ENCODE measurements at regions not wholly inside any gene's neighbourhood (a gene's known extent, or its start where the extent isn't known, plus 50 kb on each side); places are given as distances from the start of the nearest gene placed in this dataset.

DNA sequence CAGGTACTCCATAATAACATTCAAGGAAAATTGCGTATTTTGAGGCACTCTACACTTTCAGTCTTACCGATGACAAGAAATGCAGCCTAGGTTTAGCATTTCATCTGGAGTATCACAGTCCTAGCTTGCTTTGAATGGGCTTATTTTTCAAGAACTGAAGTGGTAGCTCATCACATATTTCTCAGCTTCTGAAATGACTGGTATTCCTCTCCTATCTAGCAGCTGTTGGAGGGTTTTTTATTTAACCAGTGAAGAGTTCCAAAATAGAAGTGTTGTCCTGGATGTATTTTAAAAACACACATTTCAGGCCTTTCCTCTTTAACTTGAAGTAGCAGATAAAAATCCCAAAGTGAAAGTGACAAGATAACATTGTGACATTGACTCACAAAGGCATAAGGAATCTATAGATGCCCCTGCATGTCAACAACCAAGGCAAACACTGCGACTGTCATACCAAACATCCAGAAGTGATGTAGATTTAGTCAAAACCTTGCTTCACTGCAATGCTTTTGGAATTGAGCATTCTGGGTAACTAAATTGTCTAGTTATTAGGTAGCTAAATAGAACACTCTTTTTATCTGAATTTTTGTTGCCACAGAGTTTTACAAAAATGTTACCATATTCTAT is 182.2 kb upstream of the FBXO33 start:
- Histone ChIP-seq H2AFZ (ENCODE audit: low read length) (no peak overlapping the region), H3K4me2 (ENCODE audit: extremely low read depth, insufficient read depth, low read length) (no peak overlapping the region), H3K9ac (ENCODE audit: insufficient read depth, low read length) (no peak overlapping the region), H3K4me1 (ENCODE audit: control insufficient read depth, extremely low read depth, insufficient read depth, low read length) (no peaks in the 10 kb centered on the region), H3K27ac (ENCODE audit: insufficient read depth, low read length) (no peak overlapping the region), H3K36me3 (ENCODE audit: control insufficient read depth, insufficient read depth, low read length) (no peaks in the 10 kb centered on the region), H3K79me2 (ENCODE audit: control insufficient read depth, insufficient read depth, low read length) (no peaks in the 10 kb centered on the region), H3K9me3 (ENCODE audit: control insufficient read depth, insufficient read depth, low read depth, low read length) (no peaks in the 10 kb centered on the region), H3K27me3 (ENCODE audit: control insufficient read depth, insufficient read depth, low read length) (no peaks in the 10 kb centered on the region), H4K20me1 (ENCODE audit: control insufficient read depth, extremely low read depth, insufficient read depth, low read length) (no peaks in the 10 kb centered on the region), H3K4me3 (replicated peaks in 1 of 4; ENCODE audit: control extremely low read depth in 1 of 4, insufficient read depth in 1 of 4, low read depth in 3 of 4, low read length in 4 of 4) (no peak overlapping the region)
- TF ChIP-seq CTCF (conservative IDR thresholded peaks at IDR 0.05 in 1 of 2, IDR thresholded peaks at IDR 0.05 in 1 of 2; ENCODE audit: low read depth in 1 of 2, low read length in 2 of 2) (no peak), EZH2 (IDR thresholded peaks at IDR 0.05; ENCODE audit: low read length, missing control alignments) (no peak)
- DNase-seq (ENCODE audit: low read depth in 2 of 2) = no peak

DNA sequence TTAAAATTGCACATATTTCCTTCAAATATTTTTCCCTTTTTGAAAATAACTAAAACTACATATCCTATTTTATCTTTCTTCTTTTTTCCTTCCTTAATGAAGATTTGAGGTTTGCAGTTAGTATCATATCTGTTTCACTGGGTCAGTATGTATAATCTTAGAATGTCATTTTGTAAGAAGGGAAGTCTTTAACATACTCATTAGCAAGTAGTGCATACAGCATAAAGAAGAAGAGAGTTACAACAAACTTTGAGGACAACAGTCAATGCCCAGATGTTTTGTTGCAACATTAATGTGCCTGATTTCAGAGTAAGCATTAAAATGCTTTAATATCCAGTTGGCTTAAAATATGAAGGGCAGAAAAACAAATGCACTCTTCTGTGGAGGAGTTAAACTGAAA is 176.9 kb upstream of the FBXO33 start:
- no peaks in the 10 kb centered on the region for H3K27me3 ChIP-seq (ENCODE audit: control insufficient read depth, insufficient read depth, low read length)
- TF ChIP-seq CTCF (conservative IDR thresholded peaks at IDR 0.05 in 1 of 2, IDR thresholded peaks at IDR 0.05 in 1 of 2; ENCODE audit: low read depth in 1 of 2, low read length in 2 of 2) = no peak
- TF ChIP-seq EZH2 (IDR thresholded peaks at IDR 0.05; ENCODE audit: low read length, missing control alignments) = no peak
- H3K4me3 ChIP-seq (replicated peaks in 1 of 4; ENCODE audit: control extremely low read depth in 1 of 4, insufficient read depth in 1 of 4, low read depth in 3 of 4, low read length in 4 of 4) = no peak overlapping the region
- H3K36me3 ChIP-seq (ENCODE audit: control insufficient read depth, insufficient read depth, low read length) = no peaks in the 10 kb centered on the region
- no peak for DNase-seq (ENCODE audit: low read depth in 2 of 2)
- no peak overlapping the region for H3K27ac ChIP-seq (ENCODE audit: insufficient read depth, low read length)
- H3K4me2 ChIP-seq (ENCODE audit: extremely low read depth, insufficient read depth, low read length) = no peak overlapping the region
- no peak overlapping the region for H3K9ac ChIP-seq (ENCODE audit: insufficient read depth, low read length)
- no peak overlapping the region for H2AFZ ChIP-seq (ENCODE audit: low read length)
- no peaks in the 10 kb centered on the region for H3K4me1 ChIP-seq (ENCODE audit: control insufficient read depth, extremely low read depth, insufficient read depth, low read length)
- H3K79me2 ChIP-seq (ENCODE audit: control insufficient read depth, insufficient read depth, low read length) = no peaks in the 10 kb centered on the region
- no peaks in the 10 kb centered on the region for H4K20me1 ChIP-seq (ENCODE audit: control insufficient read depth, extremely low read depth, insufficient read depth, low read length)
- no peaks in the 10 kb centered on the region for H3K9me3 ChIP-seq (ENCODE audit: control insufficient read depth, insufficient read depth, low read depth, low read length)

DNA sequence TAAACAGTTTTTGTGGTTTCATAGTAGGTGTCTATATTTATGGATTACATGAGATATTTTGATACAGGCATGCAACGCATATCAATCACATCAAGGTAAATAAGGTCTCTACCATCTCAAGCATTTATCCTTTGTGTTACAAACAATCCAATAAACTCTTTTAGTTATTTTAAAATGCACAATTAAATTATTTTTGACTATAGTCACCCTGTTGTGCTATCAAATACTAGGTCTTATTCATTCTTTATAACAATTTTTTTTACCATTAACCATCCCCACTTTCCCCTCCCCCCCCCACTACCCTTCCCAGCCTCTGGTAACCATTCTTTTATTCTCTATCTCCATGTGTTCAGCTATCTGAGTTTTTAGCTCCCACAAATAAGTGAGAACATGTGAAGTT is 175.7 kb upstream of the FBXO33 start:
- no peak overlapping the region for H3K4me3 ChIP-seq (replicated peaks in 1 of 4; ENCODE audit: control extremely low read depth in 1 of 4, insufficient read depth in 1 of 4, low read depth in 3 of 4, low read length in 4 of 4)
- no peaks in the 10 kb centered on the region for H3K9me3 ChIP-seq (ENCODE audit: control insufficient read depth, insufficient read depth, low read depth, low read length)
- no peaks in the 10 kb centered on the region for H3K27me3 ChIP-seq (ENCODE audit: control insufficient read depth, insufficient read depth, low read length)
- TF ChIP-seq EZH2 (IDR thresholded peaks at IDR 0.05; ENCODE audit: low read length, missing control alignments) (no peak), CTCF (conservative IDR thresholded peaks at IDR 0.05 in 1 of 2, IDR thresholded peaks at IDR 0.05 in 1 of 2; ENCODE audit: low read depth in 1 of 2, low read length in 2 of 2) (no peak)
- H3K36me3 ChIP-seq (ENCODE audit: control insufficient read depth, insufficient read depth, low read length) = no peaks in the 10 kb centered on the region
- DNase-seq (ENCODE audit: low read depth in 2 of 2) = no peak
- no peak overlapping the region for H3K27ac ChIP-seq (ENCODE audit: insufficient read depth, low read length)
- no peak overlapping the region for H3K9ac ChIP-seq (ENCODE audit: insufficient read depth, low read length)
- no peaks in the 10 kb centered on the region for H3K79me2 ChIP-seq (ENCODE audit: control insufficient read depth, insufficient read depth, low read length)
- no peak overlapping the region for H2AFZ ChIP-seq (ENCODE audit: low read length)
- no peaks in the 10 kb centered on the region for H4K20me1 ChIP-seq (ENCODE audit: control insufficient read depth, extremely low read depth, insufficient read depth, low read length)
- no peak overlapping the region for H3K4me2 ChIP-seq (ENCODE audit: extremely low read depth, insufficient read depth, low read length)
- no peaks in the 10 kb centered on the region for H3K4me1 ChIP-seq (ENCODE audit: control insufficient read depth, extremely low read depth, insufficient read depth, low read length)

All from fibroblast of lung (primary cell).